Transverse colon (tissue), 4 donors: ENCODE measurements at regions not wholly inside any gene's neighbourhood (a gene's known extent, or its start where the extent isn't known, plus 50 kb on each side); places are given as distances from the start of the nearest gene placed in this dataset.

Experiments
- DNase-seq: peaks from one replicate; pipeline ENCODE4 v3.0.0-alpha.2; 2019
- H3K27ac ChIP-seq, 4 donors: fragments of 200-600 bp; sonication (generic); 2 replicates each; pipeline ENCODE4 v1.5.1; 2016 to 2018; ENCODE audit warnings: inconsistent platforms in 4 of 4
- H3K27me3 ChIP-seq: fragments of 200-600 bp; sonication (generic); 2 replicates; pipeline ENCODE4 v1.5.1; 2017; ENCODE audit warnings: inconsistent platforms
- H3K36me3 ChIP-seq, 4 donors: fragments of 200-600 bp; sonication (generic); 2 replicates each; pipeline ENCODE4 v1.5.1; 2017 to 2019; ENCODE audit warnings: inconsistent platforms in 4 of 4
- H3K4me1 ChIP-seq, 4 donors: fragments of 200-600 bp; sonication (generic); 2 replicates each; pipeline ENCODE4 v1.5.1; 2017 to 2020; ENCODE audit warnings: inconsistent platforms in 4 of 4
- H3K4me3 ChIP-seq, 4 donors: fragments of 200-600 bp; sonication (generic); 1 replicate in 1 of 4; 2 replicates in 3 of 4; pipeline versions ENCODE4 v1.5.1 to v1.6.1; 2017 to 2019; ENCODE audit warnings: inconsistent platforms in 4 of 4
- H3K9me3 ChIP-seq, 2 donors: fragments of 200-600 bp; sonication (generic); 2 replicates each; pipeline ENCODE4 v1.5.1; 2017 to 2019; ENCODE audit warnings: inconsistent platforms in 2 of 2
- EP300 ChIP-seq: sonication (generic); formaldehyde crosslinking; IDR thresholded peaks from one replicate; pipeline ENCODE4 v1.6.1; 2017; ENCODE audit warnings: antibody characterized with exemption, low read depth
- POLR2A ChIP-seq: fragments of 450-650 bp; IDR thresholded peaks from one replicate; pipeline ENCODE4 v1.6.1; 2016; ENCODE audit warnings: antibody characterized with exemption, mild to moderate bottlenecking, moderate library complexity
- POLR2AphosphoS5 ChIP-seq, 3 donors: sonication (generic); formaldehyde crosslinking; IDR thresholded peaks; one replicate each; pipeline ENCODE4 v1.6.1; 2016; ENCODE audit warnings: antibody characterized with exemption in 3 of 3
- WGBS, 2 donors: methylation state at CpG; one replicate each; pipeline ENCODE4 v1.1.5; 2018; ENCODE audit warnings: low coverage in 1 of 2; 5-methylcytosine and 5-hydroxymethylcytosine counted together
- in situ Hi-C, 4 donors: fragments of 200-750 bp; cut with MboI; loops; one replicate each; pipeline versions ENCODE4 v1.15.0 to v1.15.1; 2017; ENCODE audit warnings: low sequenced_read_pairs in 3 of 4, low pct_ligation_motif_present in 1 of 4, low pct_unique_long_range_greater_than_20kb in 1 of 4
- intact Hi-C: fragments of 100-400 bp; cut with DNase I; formaldehyde crosslinking; loops from one replicate; pipeline ENCODE4 v1.15.1; 2023; ENCODE audit warnings: low total_unique reads
- TF ChIP-seq, protein P1 (sequence below), 5 experiments: fragments of 200-600 bp in 3 of 5; fragments of 450-650 bp in 2 of 5; sonication (generic) in 3 of 5; IDR thresholded peaks; 1 replicate in 2 of 5; 2 replicates in 3 of 5; pipeline ENCODE4 v1.5.1; 2016 to 2017; ENCODE audit warnings: antibody characterized with exemption in 5 of 5, inconsistent platforms in 3 of 5, mild to moderate bottlenecking in 2 of 5, moderate library complexity in 1 of 5

DNA sequence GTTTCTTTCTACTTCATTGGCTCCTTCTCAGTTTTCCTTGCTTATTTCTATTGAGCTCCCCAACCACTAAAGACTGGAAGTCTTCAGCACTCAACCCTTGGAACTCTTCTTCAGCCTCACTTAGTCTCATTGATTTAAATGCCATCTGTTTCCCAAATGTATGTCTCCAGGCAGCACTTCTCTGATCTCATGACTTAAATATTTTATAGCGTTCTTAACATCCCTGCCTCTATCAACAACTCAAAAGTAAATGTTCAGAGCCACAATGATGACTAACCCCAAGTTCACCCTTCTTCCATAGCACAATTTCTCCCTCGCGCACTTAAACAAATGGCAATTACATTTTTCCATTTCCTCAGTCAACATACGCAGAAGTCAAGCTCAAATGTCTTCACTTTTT lies 1393.3 kb downstream of the ARAP2 start:
- intact Hi-C loops: no loop called here
- WGBS, 2 donors: 58 to 78% methylated on average over 3 to 4 of the region's 4 CpGs
- no peak overlapping the region for H3K4me3 ChIP-seq
- no peaks in the 10 kb centered on the region for H3K4me1 ChIP-seq
- no peaks in the 10 kb centered on the region for H3K27me3 ChIP-seq
- TF ChIP-seq POLR2A: no peak
- TF ChIP-seq EP300: no peak
- TF ChIP-seq POLR2AphosphoS5 (IDR thresholded peaks at IDR 0.05): no peak
- TF ChIP-seq, protein P1, sequence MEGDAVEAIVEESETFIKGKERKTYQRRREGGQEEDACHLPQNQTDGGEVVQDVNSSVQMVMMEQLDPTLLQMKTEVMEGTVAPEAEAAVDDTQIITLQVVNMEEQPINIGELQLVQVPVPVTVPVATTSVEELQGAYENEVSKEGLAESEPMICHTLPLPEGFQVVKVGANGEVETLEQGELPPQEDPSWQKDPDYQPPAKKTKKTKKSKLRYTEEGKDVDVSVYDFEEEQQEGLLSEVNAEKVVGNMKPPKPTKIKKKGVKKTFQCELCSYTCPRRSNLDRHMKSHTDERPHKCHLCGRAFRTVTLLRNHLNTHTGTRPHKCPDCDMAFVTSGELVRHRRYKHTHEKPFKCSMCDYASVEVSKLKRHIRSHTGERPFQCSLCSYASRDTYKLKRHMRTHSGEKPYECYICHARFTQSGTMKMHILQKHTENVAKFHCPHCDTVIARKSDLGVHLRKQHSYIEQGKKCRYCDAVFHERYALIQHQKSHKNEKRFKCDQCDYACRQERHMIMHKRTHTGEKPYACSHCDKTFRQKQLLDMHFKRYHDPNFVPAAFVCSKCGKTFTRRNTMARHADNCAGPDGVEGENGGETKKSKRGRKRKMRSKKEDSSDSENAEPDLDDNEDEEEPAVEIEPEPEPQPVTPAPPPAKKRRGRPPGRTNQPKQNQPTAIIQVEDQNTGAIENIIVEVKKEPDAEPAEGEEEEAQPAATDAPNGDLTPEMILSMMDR (IDR thresholded peaks at IDR 0.05): no peak
- no peak for DNase-seq
- no peak overlapping the region for H3K27ac ChIP-seq
- in situ Hi-C loops: no loop called here
- H3K36me3 ChIP-seq: no peaks in the 10 kb centered on the region
- H3K9me3 ChIP-seq: no peaks in the 10 kb centered on the region

DNA sequence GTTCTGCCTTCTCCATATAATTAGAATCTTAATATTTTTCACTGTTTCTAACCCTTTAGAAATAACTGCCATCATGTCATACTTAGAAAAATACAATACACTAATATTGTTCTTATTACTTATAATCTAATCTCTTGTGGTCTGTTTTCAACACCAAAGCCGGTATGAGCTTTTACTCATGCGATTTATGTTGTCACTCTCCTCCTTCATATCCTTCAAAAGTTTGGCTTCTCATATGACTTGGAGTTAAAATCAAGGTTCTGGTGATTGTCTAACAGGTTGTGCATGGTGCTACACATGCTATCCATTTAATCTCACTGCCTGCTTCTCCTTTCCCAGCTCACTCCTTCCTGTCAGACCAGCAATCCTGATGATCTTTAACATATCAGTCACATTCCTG lies 1392.9 kb downstream of the ARAP2 start:
- no peak overlapping the region for H3K27ac ChIP-seq
- WGBS, 2 donors: 83 to 86% methylated on average over 2 of the region's 2 CpGs
- no peaks in the 10 kb centered on the region for H3K9me3 ChIP-seq
- TF ChIP-seq, protein P1 (IDR thresholded peaks at IDR 0.05): no peak
- TF ChIP-seq POLR2A: no peak
- TF ChIP-seq POLR2AphosphoS5 (IDR thresholded peaks at IDR 0.05): no peak
- no peak for TF ChIP-seq EP300
- DNase-seq: no peak
- in situ Hi-C loops: no loop called here
- H3K36me3 ChIP-seq: no peaks in the 10 kb centered on the region
- intact Hi-C loops: no loop called here
- no peak overlapping the region for H3K4me3 ChIP-seq
- H3K4me1 ChIP-seq: no peaks in the 10 kb centered on the region
- H3K27me3 ChIP-seq: no peaks in the 10 kb centered on the region

DNA sequence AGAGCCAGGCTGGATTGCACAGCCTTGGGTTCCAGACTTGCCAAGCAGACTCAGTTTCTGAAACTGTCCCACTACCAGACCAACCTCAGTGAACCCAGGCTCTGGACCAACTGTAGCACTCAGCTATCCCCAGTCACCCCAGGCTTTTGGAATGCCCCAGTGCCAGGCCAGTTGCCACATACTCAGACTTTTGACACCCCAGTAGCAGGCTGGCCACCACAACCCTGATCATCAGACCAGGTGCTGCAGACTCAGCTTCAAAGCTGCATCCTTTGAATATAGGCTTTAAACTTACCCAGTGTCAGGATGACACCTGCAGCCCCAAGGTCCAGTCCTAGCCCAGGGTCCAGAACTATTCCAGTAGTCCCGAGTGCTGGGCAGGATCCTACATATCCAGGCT lies 1389.9 kb downstream of the ARAP2 start:
- intact Hi-C loops: no loop called here
- Histone ChIP-seq H3K4me3 (no peak overlapping the region), H3K27ac (no peak overlapping the region), H3K4me1 (no peaks in the 10 kb centered on the region), H3K36me3 (no peaks in the 10 kb centered on the region), H3K9me3 (no peaks in the 10 kb centered on the region), H3K27me3 (no peaks in the 10 kb centered on the region)
- WGBS, 2 donors: 0% methylated on average over 1 of the region's 1 CpG; no CpG with 5 or more reads in 1 of the 2 donors
- in situ Hi-C loops: no loop called here
- DNase-seq: no peak
- TF ChIP-seq, protein P1 (IDR thresholded peaks at IDR 0.05): no peak
- no peak for TF ChIP-seq EP300
- TF ChIP-seq POLR2A: no peak
- no peak for TF ChIP-seq POLR2AphosphoS5 (IDR thresholded peaks at IDR 0.05)

DNA sequence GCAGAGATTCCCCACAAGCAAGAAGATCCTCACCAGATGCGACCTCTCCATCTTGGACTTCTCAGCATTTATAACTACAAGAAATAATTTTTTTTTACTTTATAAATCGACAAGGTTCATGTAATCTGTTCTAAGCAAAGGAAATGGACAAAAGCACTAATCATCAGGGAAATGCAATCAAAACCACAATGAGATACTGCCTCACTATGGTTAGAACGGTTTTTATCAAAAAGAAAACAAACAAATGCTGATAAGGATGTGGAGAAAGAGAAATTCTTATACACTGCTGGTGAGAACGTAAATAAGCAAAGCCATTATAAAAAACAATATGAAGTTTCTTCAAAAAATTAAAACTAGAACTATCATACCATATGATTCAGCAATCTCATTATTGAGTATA lies 1382.6 kb downstream of the ARAP2 start:
- no peaks in the 10 kb centered on the region for H3K9me3 ChIP-seq
- no peaks in the 10 kb centered on the region for H3K27me3 ChIP-seq
- no peak overlapping the region for H3K4me3 ChIP-seq
- intact Hi-C loops: no loop called here
- H3K4me1 ChIP-seq: no peaks in the 10 kb centered on the region
- in situ Hi-C loops: loop anchor here in 1 of 4 donors (10.0 kb wide), 1 partner anchor 57 kb away; no protein-coding TSS in a partner anchor
- H3K36me3 ChIP-seq: no peaks in the 10 kb centered on the region
- no peak for TF ChIP-seq POLR2A
- TF ChIP-seq POLR2AphosphoS5 (IDR thresholded peaks at IDR 0.05): no peak
- no peak overlapping the region for H3K27ac ChIP-seq
- WGBS, 2 donors: 43 to 48% methylated on average over 4 of the region's 4 CpGs
- DNase-seq: no peak

DNA sequence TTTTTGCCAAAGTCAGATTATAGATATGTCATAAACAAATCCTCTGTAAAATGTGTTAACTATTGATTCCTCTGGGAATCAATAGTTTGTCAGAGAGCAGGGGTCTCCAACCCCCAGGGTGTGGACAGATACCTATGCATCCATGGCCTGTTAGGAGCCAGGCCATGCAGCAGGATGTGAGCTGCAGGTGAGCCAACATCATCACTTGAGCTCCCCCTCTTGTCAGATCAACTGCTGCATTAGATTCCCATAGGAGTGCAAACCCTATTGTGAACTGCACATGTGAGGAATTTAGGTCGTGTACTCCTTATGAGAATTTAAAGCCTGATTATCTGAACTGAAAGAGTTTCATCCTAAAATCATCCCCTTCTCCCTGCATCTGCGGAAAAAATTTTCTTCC lies 1365.4 kb downstream of the ARAP2 start:
- no peak for DNase-seq
- 60% methylated on average over 2 of the region's 2 CpGs; no CpG with 5 or more reads in 1 of the 2 donors for whole genome bisulfite sequencing, 2 donors
- in situ Hi-C loops: no loop called here

More for the DNA sequence above, 1365.4 kb downstream of the ARAP2 start:
- intact Hi-C loops: no loop called here
- Histone ChIP-seq H3K36me3 (no peaks in the 10 kb centered on the region), H3K27ac (no peak overlapping the region), H3K4me1 (no peaks in the 10 kb centered on the region), H3K4me3 (no peak overlapping the region), H3K9me3 (peaks cover 0 to 5% of the 10 kb centered on the region in 2 donors), H3K27me3 (no peaks in the 10 kb centered on the region)
- no peak for TF ChIP-seq EP300
- TF ChIP-seq, protein P1 (IDR thresholded peaks at IDR 0.05): no peak
- TF ChIP-seq POLR2AphosphoS5 (IDR thresholded peaks at IDR 0.05): no peak
- TF ChIP-seq POLR2A: no peak
